SK-N-SH (cell line): ENCODE measurements at regions not wholly inside any gene's neighbourhood (a gene's known extent, or its start where the extent isn't known, plus 50 kb on each side); places are given as distances from the start of the nearest gene placed in this dataset.

Source experiments
- CTCF ChIA-PET: fragments of 300-600, 350-600 bp; formaldehyde crosslinking; extraction: SDS; loops from one replicate; lab custom pipeline; 2021; lab: Yijun Ruan, JAX
- POLR2A ChIA-PET: fragments of 350-600 bp; sonication (Branson Sonifier 250); formaldehyde crosslinking; extraction: SDS; loops from one replicate; lab custom pipeline; 2020; ENCODE audit warnings: antibody characterized with exemption, inconsistent platforms; lab: Yijun Ruan, JAX
- DNase-seq: peaks from one replicate; pipeline ENCODE4 v3.0.0; 2012
- H2AFZ ChIP-seq: fragments of 200-600 bp; sonication (generic); 2 replicates; pipeline ENCODE4 v1.8.1; 2016; ENCODE audit warnings: antibody characterized with exemption, mild to moderate bottlenecking, low read depth
- H3F3A ChIP-seq: fragments of 200-600 bp; sonication (generic); replicated peaks from 2 replicates; pipeline ENCODE3; 2016; ENCODE audit warnings: antibody characterized with exemption, mild to moderate bottlenecking; ENCODE audit not compliant: insufficient read depth
- H3K27ac ChIP-seq, 2 experiments: fragments of 200-500 bp in 1 of 2; fragments of 200-600 bp in 1 of 2; sonication (Bioruptor generic) in 1 of 2; sonication (generic), shearing (Covaris generic) in 1 of 2; 2 replicates each; pipeline versions ENCODE4 v1.5.1 to v1.6.1; 2014 to 2016; ENCODE audit warnings: low read depth in 2 of 2, inconsistent platforms in 1 of 2, low read length in 1 of 2, mild to moderate bottlenecking in 1 of 2, mixed read lengths in 1 of 2
- H3K27me3 ChIP-seq: fragments of 200-600 bp; sonication (generic), shearing (Covaris generic); 2 replicates; pipeline ENCODE4 v1.6.1; 2016; ENCODE audit warnings: mixed run types; ENCODE audit not compliant: insufficient read depth
- H3K36me3 ChIP-seq, 2 experiments: fragments of 200-500 bp in 1 of 2; fragments of 200-600 bp in 1 of 2; sonication (Bioruptor generic) in 1 of 2; sonication (generic) in 1 of 2; replicated peaks in 1 of 2; 2 replicates each; pipeline versions ENCODE3 to v1.5.1; 2014 to 2016; ENCODE audit warnings: low read length in 1 of 2, mild to moderate bottlenecking in 1 of 2; ENCODE audit not compliant: insufficient read depth in 2 of 2, control insufficient read depth in 1 of 2
- H3K4me1 ChIP-seq, 2 experiments: fragments of 200-500 bp in 1 of 2; fragments of 200-600 bp in 1 of 2; sonication (Bioruptor generic) in 1 of 2; sonication (generic), shearing (Covaris generic) in 1 of 2; 2 replicates each; pipeline versions ENCODE4 v1.5.1 to v1.6.1; 2014 to 2016; ENCODE audit warnings: low read depth in 1 of 2, low read length in 1 of 2, mixed run types in 1 of 2; ENCODE audit not compliant: insufficient read depth in 2 of 2, control insufficient read depth in 1 of 2
- H3K4me2 ChIP-seq: fragments of 200-600 bp; sonication (generic), shearing (Covaris generic); 2 replicates; pipeline ENCODE4 v1.6.1; 2017; ENCODE audit warnings: mixed run types
- H3K4me3 ChIP-seq, 2 experiments: fragments of 200-500 bp in 1 of 2; fragments of 200-600 bp in 1 of 2; sonication (Bioruptor generic) in 1 of 2; sonication (generic), shearing (Covaris generic) in 1 of 2; 2 replicates each; pipeline versions ENCODE4 v1.5.1 to v1.8.1; 2014 to 2016; ENCODE audit warnings: low read depth in 2 of 2, inconsistent platforms in 1 of 2, low read length in 1 of 2, mild to moderate bottlenecking in 1 of 2, mixed read lengths in 1 of 2, moderate library complexity in 1 of 2
- H3K79me2 ChIP-seq: fragments of 200-600 bp; sonication (generic); 2 replicates; pipeline ENCODE4 v1.8.1; 2017; ENCODE audit warnings: mild to moderate bottlenecking; ENCODE audit not compliant: insufficient read depth
- H3K9ac ChIP-seq: fragments of 200-600 bp; sonication (generic); 2 replicates; pipeline ENCODE4 v1.6.1; 2017; ENCODE audit warnings: mixed run types
- H3K9me2 ChIP-seq: fragments of 200-600 bp; sonication (generic); 2 replicates; pipeline ENCODE4 v1.6.1; 2017; ENCODE audit warnings: mixed run types
- H3K9me3 ChIP-seq: fragments of 200-600 bp; sonication (generic); 2 replicates; pipeline ENCODE4 v1.6.1; 2017; ENCODE audit warnings: mixed run types, mild to moderate bottlenecking, moderate library complexity
- H4K20me1 ChIP-seq: fragments of 200-600 bp; sonication (generic); 2 replicates; pipeline ENCODE4 v1.6.1; 2017; ENCODE audit warnings: mild to moderate bottlenecking, mixed run types; ENCODE audit not compliant: insufficient read depth
- EP300 ChIP-seq, 2 experiments: IDR thresholded peaks; 2 replicates each; pipeline versions ENCODE4 v1.4.0 to v1.6.1; 2012; ENCODE audit warnings: borderline replicate concordance in 1 of 2, low read depth in 1 of 2, low read length in 1 of 2
- FOSL2 ChIP-seq: IDR thresholded peaks from 2 replicates; pipeline ENCODE4 v1.4.0; 2012; ENCODE audit warnings: low read depth, mild to moderate bottlenecking, moderate library complexity, borderline replicate concordance
- FOXM1 ChIP-seq: IDR thresholded peaks from 2 replicates; pipeline ENCODE4 v1.4.0; 2012; ENCODE audit warnings: low read depth, mild to moderate bottlenecking
- NFIC ChIP-seq: IDR thresholded peaks from 2 replicates; pipeline ENCODE4 v1.4.0; 2012; ENCODE audit warnings: borderline replicate concordance
- RCOR1 ChIP-seq: fragments of 150-350 bp; IDR thresholded peaks from 2 replicates; pipeline ENCODE4 v1.6.1; 2017; ENCODE audit warnings: antibody characterized with exemption, low read length
- SIN3A ChIP-seq: IDR thresholded peaks from 2 replicates; pipeline ENCODE4 v1.6.1; 2012; ENCODE audit warnings: low read depth, mild to moderate bottlenecking, low read length, moderate library complexity, borderline replicate concordance
- TEAD4 ChIP-seq: IDR thresholded peaks from 2 replicates; pipeline ENCODE4 v1.4.0; 2012; ENCODE audit warnings: mild to moderate bottlenecking, borderline replicate concordance; ENCODE audit not compliant: insufficient read depth
- WGBS: methylation state at CpG from one replicate; pipeline ENCODE4 v1.1.6; 2017; ENCODE audit warnings: low lambda C conversion rate; 5-methylcytosine and 5-hydroxymethylcytosine counted together
- TF ChIP-seq, protein P1 (sequence below): fragments of 150-350 bp; IDR thresholded peaks from 2 replicates; pipeline ENCODE4 v1.6.1; 2017; ENCODE audit warnings: antibody characterized with exemption, low read length, low read depth, borderline replicate concordance
- TF ChIP-seq, protein P2 (sequence below): IDR thresholded peaks from 2 replicates; pipeline ENCODE4; 2012
- TF ChIP-seq, protein P3 (sequence below): fragments of 200-600 bp; sonication (generic); IDR thresholded peaks from 2 replicates; pipeline ENCODE4 v1.6.1; 2017; ENCODE audit warnings: antibody characterized with exemption, mild to moderate bottlenecking, moderate library complexity
- TF ChIP-seq, protein P4 (sequence below): fragments of 150-350 bp; IDR thresholded peaks from 2 replicates; pipeline ENCODE4 v1.6.1; 2016; ENCODE audit warnings: mild to moderate bottlenecking, low read depth, low read length

DNA sequence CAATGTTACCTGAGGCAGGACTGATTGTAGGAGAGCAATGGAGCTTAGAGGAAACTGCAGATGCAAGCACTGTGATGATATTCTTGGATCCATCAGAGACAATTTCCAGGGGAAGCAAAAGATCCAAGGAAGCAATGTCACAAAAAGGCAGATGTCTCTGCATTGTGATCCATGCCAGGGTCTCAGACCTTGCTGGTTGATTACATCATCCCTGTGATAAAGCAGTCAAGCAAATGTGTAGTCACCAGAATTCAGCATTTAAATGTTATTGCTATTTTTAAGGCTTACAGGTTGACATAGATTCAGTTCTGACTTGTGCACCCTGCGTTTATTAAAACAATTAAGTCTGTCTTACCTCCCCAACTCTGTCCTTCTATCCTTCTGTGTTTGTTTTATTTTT, 56.8 kb upstream of the CCDC85A start:
- ChIA-PET POLR2A (no interaction called here), CTCF (interaction anchor here (2.7 kb wide), 1 partner anchor 49 kb away, joined by 10 read pairs; no protein-coding TSS in a partner anchor)
- H3K9me2 ChIP-seq = no peaks in the 10 kb centered on the region
- no peaks in the 10 kb centered on the region for H3K9me3 ChIP-seq
- no peaks in the 10 kb centered on the region for H3F3A ChIP-seq
- H3K27ac ChIP-seq = peak overlapping the region in 1 of 2 experiments; percentile 64; a peak in 1 of 4 replicates
- no peak overlapping the region for H3K4me3 ChIP-seq
- TF ChIP-seq, protein P1, sequence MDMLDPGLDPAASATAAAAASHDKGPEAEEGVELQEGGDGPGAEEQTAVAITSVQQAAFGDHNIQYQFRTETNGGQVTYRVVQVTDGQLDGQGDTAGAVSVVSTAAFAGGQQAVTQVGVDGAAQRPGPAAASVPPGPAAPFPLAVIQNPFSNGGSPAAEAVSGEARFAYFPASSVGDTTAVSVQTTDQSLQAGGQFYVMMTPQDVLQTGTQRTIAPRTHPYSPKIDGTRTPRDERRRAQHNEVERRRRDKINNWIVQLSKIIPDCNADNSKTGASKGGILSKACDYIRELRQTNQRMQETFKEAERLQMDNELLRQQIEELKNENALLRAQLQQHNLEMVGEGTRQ = no peak
- no peak for TF ChIP-seq NFIC
- TF ChIP-seq TEAD4 = no peak
- no peak for TF ChIP-seq RCOR1
- TF ChIP-seq, protein P2, sequence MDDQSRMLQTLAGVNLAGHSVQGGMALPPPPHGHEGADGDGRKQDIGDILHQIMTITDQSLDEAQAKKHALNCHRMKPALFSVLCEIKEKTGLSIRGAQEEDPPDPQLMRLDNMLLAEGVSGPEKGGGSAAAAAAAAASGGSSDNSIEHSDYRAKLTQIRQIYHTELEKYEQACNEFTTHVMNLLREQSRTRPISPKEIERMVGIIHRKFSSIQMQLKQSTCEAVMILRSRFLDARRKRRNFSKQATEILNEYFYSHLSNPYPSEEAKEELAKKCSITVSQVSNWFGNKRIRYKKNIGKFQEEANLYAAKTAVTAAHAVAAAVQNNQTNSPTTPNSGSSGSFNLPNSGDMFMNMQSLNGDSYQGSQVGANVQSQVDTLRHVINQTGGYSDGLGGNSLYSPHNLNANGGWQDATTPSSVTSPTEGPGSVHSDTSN = no peak
- TF ChIP-seq FOXM1 = no peak
- TF ChIP-seq SIN3A = no peak
- TF ChIP-seq, protein P3, sequence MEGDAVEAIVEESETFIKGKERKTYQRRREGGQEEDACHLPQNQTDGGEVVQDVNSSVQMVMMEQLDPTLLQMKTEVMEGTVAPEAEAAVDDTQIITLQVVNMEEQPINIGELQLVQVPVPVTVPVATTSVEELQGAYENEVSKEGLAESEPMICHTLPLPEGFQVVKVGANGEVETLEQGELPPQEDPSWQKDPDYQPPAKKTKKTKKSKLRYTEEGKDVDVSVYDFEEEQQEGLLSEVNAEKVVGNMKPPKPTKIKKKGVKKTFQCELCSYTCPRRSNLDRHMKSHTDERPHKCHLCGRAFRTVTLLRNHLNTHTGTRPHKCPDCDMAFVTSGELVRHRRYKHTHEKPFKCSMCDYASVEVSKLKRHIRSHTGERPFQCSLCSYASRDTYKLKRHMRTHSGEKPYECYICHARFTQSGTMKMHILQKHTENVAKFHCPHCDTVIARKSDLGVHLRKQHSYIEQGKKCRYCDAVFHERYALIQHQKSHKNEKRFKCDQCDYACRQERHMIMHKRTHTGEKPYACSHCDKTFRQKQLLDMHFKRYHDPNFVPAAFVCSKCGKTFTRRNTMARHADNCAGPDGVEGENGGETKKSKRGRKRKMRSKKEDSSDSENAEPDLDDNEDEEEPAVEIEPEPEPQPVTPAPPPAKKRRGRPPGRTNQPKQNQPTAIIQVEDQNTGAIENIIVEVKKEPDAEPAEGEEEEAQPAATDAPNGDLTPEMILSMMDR = no peak
- no peak for TF ChIP-seq FOSL2
- no peak for TF ChIP-seq EP300 (IDR thresholded peaks at IDR 0.05; ENCODE audit: borderline replicate concordance in 1 of 2, low read depth in 1 of 2, low read length in 1 of 2)
- TF ChIP-seq, protein P4, sequence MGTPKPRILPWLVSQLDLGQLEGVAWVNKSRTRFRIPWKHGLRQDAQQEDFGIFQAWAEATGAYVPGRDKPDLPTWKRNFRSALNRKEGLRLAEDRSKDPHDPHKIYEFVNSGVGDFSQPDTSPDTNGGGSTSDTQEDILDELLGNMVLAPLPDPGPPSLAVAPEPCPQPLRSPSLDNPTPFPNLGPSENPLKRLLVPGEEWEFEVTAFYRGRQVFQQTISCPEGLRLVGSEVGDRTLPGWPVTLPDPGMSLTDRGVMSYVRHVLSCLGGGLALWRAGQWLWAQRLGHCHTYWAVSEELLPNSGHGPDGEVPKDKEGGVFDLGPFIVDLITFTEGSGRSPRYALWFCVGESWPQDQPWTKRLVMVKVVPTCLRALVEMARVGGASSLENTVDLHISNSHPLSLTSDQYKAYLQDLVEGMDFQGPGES = no peak
- TF ChIP-seq, all 33 proteins: peak for 0
- Histone ChIP-seq H3K4me2 (no peak overlapping the region), H3K36me3 (no peaks in the 10 kb centered on the region), H4K20me1 (no peaks in the 10 kb centered on the region), H3K4me1 (peaks cover 0 to 7% of the 10 kb centered on the region in 2 experiments; a peak in 3 of 4 replicates), H3K9ac (no peak overlapping the region), H3K79me2 (no peaks in the 10 kb centered on the region), H2AFZ (no peak overlapping the region), H3K27me3 (no peaks in the 10 kb centered on the region)
- no peak for DNase-seq
- WGBS = 32% methylated on average over 1 of the region's 1 CpG
